Transverse colon (tissue), 4 donors: ENCODE measurements at regions not wholly inside any gene's neighbourhood (a gene's known extent, or its start where the extent isn't known, plus 50 kb on each side); places are given as distances from the start of the nearest gene placed in this dataset.

Source experiments
- EP300 ChIP-seq: sonication (generic); formaldehyde crosslinking; IDR thresholded peaks from one replicate; pipeline ENCODE4 v1.6.1; 2017; ENCODE audit warnings: antibody characterized with exemption, low read depth
- POLR2A ChIP-seq: fragments of 450-650 bp; IDR thresholded peaks from one replicate; pipeline ENCODE4 v1.6.1; 2016; ENCODE audit warnings: antibody characterized with exemption, mild to moderate bottlenecking, moderate library complexity
- POLR2AphosphoS5 ChIP-seq, 3 donors: sonication (generic); formaldehyde crosslinking; IDR thresholded peaks; one replicate each; pipeline ENCODE4 v1.6.1; 2016; ENCODE audit warnings: antibody characterized with exemption in 3 of 3
- TF ChIP-seq, protein P1 (sequence below), 5 experiments: fragments of 200-600 bp in 3 of 5; fragments of 450-650 bp in 2 of 5; sonication (generic) in 3 of 5; IDR thresholded peaks; 1 replicate in 2 of 5; 2 replicates in 3 of 5; pipeline ENCODE4 v1.5.1; 2016 to 2017; ENCODE audit warnings: antibody characterized with exemption in 5 of 5, inconsistent platforms in 3 of 5, mild to moderate bottlenecking in 2 of 5, moderate library complexity in 1 of 5

DNA sequence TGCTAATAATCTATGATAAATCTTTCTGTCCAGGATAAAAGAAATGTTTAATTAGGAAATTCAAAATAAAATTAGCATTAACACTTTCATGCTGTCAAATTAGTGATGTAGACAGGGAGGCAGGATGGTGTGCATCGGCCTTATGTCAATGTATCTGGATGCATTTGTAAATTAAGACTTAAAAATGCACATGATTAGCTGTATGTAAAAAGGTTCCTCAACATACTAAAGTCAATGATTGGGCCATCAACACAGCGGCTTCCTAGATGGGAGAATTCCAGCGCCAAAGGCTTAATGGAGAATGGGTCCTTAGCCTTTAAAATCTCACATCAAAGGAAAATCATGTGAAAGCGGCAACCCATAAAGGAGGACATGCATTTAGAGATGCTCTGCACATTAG, 77.5 kb upstream of the ZEB2 start:
- TF ChIP-seq, protein P1, sequence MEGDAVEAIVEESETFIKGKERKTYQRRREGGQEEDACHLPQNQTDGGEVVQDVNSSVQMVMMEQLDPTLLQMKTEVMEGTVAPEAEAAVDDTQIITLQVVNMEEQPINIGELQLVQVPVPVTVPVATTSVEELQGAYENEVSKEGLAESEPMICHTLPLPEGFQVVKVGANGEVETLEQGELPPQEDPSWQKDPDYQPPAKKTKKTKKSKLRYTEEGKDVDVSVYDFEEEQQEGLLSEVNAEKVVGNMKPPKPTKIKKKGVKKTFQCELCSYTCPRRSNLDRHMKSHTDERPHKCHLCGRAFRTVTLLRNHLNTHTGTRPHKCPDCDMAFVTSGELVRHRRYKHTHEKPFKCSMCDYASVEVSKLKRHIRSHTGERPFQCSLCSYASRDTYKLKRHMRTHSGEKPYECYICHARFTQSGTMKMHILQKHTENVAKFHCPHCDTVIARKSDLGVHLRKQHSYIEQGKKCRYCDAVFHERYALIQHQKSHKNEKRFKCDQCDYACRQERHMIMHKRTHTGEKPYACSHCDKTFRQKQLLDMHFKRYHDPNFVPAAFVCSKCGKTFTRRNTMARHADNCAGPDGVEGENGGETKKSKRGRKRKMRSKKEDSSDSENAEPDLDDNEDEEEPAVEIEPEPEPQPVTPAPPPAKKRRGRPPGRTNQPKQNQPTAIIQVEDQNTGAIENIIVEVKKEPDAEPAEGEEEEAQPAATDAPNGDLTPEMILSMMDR (IDR thresholded peaks at IDR 0.05): no peak
- TF ChIP-seq POLR2AphosphoS5 (IDR thresholded peaks at IDR 0.05): no peak
- TF ChIP-seq POLR2A: no peak
- no peak for TF ChIP-seq EP300
